Uterus (tissue), 3 donors: ENCODE measurements at regions not wholly inside any gene's neighbourhood (a gene's known extent, or its start where the extent isn't known, plus 50 kb on each side); places are given as distances from the start of the nearest gene placed in this dataset.

ENCODE experiments used
- DNase-seq, 2 donors: peaks; one replicate each; pipeline ENCODE4 v3.0.0-alpha.2; 2019 to 2020
- H3K27ac ChIP-seq, 2 donors: fragments of 200-600 bp; sonication (generic); 1 replicate in 1 of 2; 2 replicates in 1 of 2; pipeline ENCODE4 v1.5.1; 2016 to 2018
- H3K27me3 ChIP-seq, 2 donors: fragments of 200-600 bp; sonication (generic); one replicate each; pipeline ENCODE4 v1.5.1; 2018 to 2019; ENCODE audit warnings: control low read depth in 1 of 2
- H3K36me3 ChIP-seq, 2 donors: fragments of 200-600 bp; sonication (generic); one replicate each; pipeline ENCODE4 v1.5.1; 2019; ENCODE audit warnings: control low read depth in 1 of 2
- H3K4me1 ChIP-seq, 2 donors: fragments of 200-600 bp; sonication (generic); one replicate each; pipeline ENCODE4 v1.5.1; 2018 to 2019; ENCODE audit warnings: control low read depth in 1 of 2
- H3K4me3 ChIP-seq, 2 donors: fragments of 200-600 bp; sonication (generic); 1 replicate in 1 of 2; 2 replicates in 1 of 2; pipeline ENCODE4 v1.5.1; 2018 to 2019; ENCODE audit warnings: mild to moderate bottlenecking in 1 of 2
- H3K9me3 ChIP-seq, 2 donors: fragments of 200-600 bp; sonication (generic); one replicate each; pipeline ENCODE4 v1.5.1; 2019; ENCODE audit warnings: control low read depth in 1 of 2
- CTCF ChIP-seq, 4 experiments: fragments of 200-600 bp in 2 of 4; fragments of 450-650 bp in 2 of 4; sonication (generic) in 2 of 4; IDR thresholded peaks; one replicate each; pipeline ENCODE4 v1.5.1; 2016 to 2019; ENCODE audit warnings: antibody characterized with exemption in 4 of 4, mild to moderate bottlenecking in 2 of 4, moderate library complexity in 1 of 4
- POLR2A ChIP-seq, 2 donors: fragments of 450-650 bp; IDR thresholded peaks; one replicate each; pipeline ENCODE4 v1.6.1; 2016; ENCODE audit warnings: antibody characterized with exemption in 2 of 2, mild to moderate bottlenecking in 1 of 2, moderate library complexity in 1 of 2
- intact Hi-C: fragments of 100-400 bp; cut with DNase I; formaldehyde crosslinking; loops from one replicate; pipeline ENCODE4 v1.15.1; 2023; ENCODE audit warnings: low total_unique reads
- donor health status: DM: yes; HTN: yes; CAD: no.

- H3K36me3 ChIP-seq: no peaks in the 10 kb centered on the region
- no peaks in the 10 kb centered on the region for H3K9me3 ChIP-seq
- no peak overlapping the region for H3K27ac ChIP-seq
- intact Hi-C loops: loop anchor here (5.0 kb wide), 1 partner anchor 343 kb away; no protein-coding TSS in a partner anchor
- no peaks in the 10 kb centered on the region for H3K27me3 ChIP-seq
- no peaks in the 10 kb centered on the region for H3K4me1 ChIP-seq
- no peak overlapping the region for H3K4me3 ChIP-seq
- DNase-seq: no peak
- TF ChIP-seq CTCF (IDR thresholded peaks at IDR 0.05) (no peak), POLR2A (IDR thresholded peaks at IDR 0.05) (no peak)
These were observed 252.8 kb upstream of the CNTN6 start for GRCh38 chr3:839981-840380.

- no peak for DNase-seq
- no peaks in the 10 kb centered on the region for H3K9me3 ChIP-seq
- no peaks in the 10 kb centered on the region for H3K36me3 ChIP-seq
- TF ChIP-seq CTCF (IDR thresholded peaks at IDR 0.05) (no peak), POLR2A (IDR thresholded peaks at IDR 0.05) (no peak)
- H3K27me3 ChIP-seq: no peaks in the 10 kb centered on the region
- H3K27ac ChIP-seq: no peak overlapping the region
- H3K4me1 ChIP-seq: no peaks in the 10 kb centered on the region
- intact Hi-C loops: no loop called here
- no peak overlapping the region for H3K4me3 ChIP-seq
These were observed 241.6 kb upstream of the CNTN6 start for GRCh38 chr3:851098-851790.

- DNase-seq: no peak
- no peak overlapping the region for H3K4me3 ChIP-seq
- H3K4me1 ChIP-seq: no peaks in the 10 kb centered on the region
- intact Hi-C loops: no loop called here
- no peaks in the 10 kb centered on the region for H3K27me3 ChIP-seq
- H3K9me3 ChIP-seq: no peaks in the 10 kb centered on the region
- no peak for TF ChIP-seq CTCF (IDR thresholded peaks at IDR 0.05)
- TF ChIP-seq POLR2A (IDR thresholded peaks at IDR 0.05): no peak
- H3K27ac ChIP-seq: no peak overlapping the region
- H3K36me3 ChIP-seq: no peaks in the 10 kb centered on the region
These were observed 240.8 kb upstream of the CNTN6 start for GRCh38 chr3:852033-852432.

- DNase-seq: no peak
- Histone ChIP-seq H3K27me3 (no peaks in the 10 kb centered on the region), H3K4me3 (no peak overlapping the region), H3K36me3 (no peaks in the 10 kb centered on the region), H3K9me3 (no peaks in the 10 kb centered on the region), H3K27ac (no peak overlapping the region), H3K4me1 (no peaks in the 10 kb centered on the region)
- TF ChIP-seq POLR2A (IDR thresholded peaks at IDR 0.05): no peak
- TF ChIP-seq CTCF (IDR thresholded peaks at IDR 0.05): no peak
- intact Hi-C loops: no loop called here
These were observed 239.3 kb upstream of the CNTN6 start for GRCh38 chr3:853489-853888.

- intact Hi-C loops: no loop called here
- TF ChIP-seq CTCF (IDR thresholded peaks at IDR 0.05): no peak
- no peak for TF ChIP-seq POLR2A (IDR thresholded peaks at IDR 0.05)
- no peaks in the 10 kb centered on the region for H3K27me3 ChIP-seq
These were observed 233.7 kb upstream of the CNTN6 start for GRCh38 chr3:859135-859534.

More at GRCh38 chr3:859135-859534, 233.7 kb upstream of the CNTN6 start:
- no peak overlapping the region for H3K4me3 ChIP-seq
- no peaks in the 10 kb centered on the region for H3K9me3 ChIP-seq
- H3K4me1 ChIP-seq: no peaks in the 10 kb centered on the region
- no peak for DNase-seq
- H3K36me3 ChIP-seq: no peaks in the 10 kb centered on the region
- H3K27ac ChIP-seq: no peak overlapping the region
